GM12865 (cell line): ENCODE measurements at regions not wholly inside any gene's neighbourhood (a gene's known extent, or its start where the extent isn't known, plus 50 kb on each side); places are given as distances from the start of the nearest gene placed in this dataset.

Experiments used
- DNase-seq: peaks from one replicate; pipeline ENCODE4 v3.0.0; 2010; ENCODE audit warnings: low read depth
- H3K4me3 ChIP-seq: 2 replicates; pipeline ENCODE4 v1.5.1; 2011; ENCODE audit warnings: mild to moderate bottlenecking, low read depth, low read length, control low read depth
- TF ChIP-seq, protein P1 (sequence below): IDR thresholded peaks from 2 replicates; pipeline ENCODE4 v1.5.1; 2011; ENCODE audit warnings: low read length, control low read depth, low read depth, inconsistent platforms; ENCODE audit not compliant: insufficient read depth; ENCODE audit errors: missing control alignments

DNA sequence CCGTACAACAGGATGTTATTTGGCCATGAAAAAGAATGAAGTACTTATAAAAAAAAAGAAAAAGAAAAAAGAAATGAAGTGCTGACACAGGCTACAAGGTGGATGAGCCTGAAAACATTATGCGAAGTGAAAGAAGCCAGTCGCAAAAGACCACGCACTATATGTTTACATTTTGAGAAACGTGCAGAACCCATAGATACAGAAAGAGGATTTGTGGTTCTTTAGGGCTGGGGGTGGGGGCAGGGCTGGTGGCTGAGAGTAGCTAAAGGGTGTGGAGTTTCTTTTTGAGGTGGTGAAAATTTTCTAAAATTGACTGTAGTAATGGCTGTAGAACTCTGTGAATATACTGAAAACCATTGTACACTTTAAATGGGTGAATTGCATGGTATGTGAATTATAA lies 86.0 kb upstream of the FAM20C start:
- no peak for DNase-seq
- H3K4me3 ChIP-seq, result no peak overlapping the region
- TF ChIP-seq, protein P1, sequence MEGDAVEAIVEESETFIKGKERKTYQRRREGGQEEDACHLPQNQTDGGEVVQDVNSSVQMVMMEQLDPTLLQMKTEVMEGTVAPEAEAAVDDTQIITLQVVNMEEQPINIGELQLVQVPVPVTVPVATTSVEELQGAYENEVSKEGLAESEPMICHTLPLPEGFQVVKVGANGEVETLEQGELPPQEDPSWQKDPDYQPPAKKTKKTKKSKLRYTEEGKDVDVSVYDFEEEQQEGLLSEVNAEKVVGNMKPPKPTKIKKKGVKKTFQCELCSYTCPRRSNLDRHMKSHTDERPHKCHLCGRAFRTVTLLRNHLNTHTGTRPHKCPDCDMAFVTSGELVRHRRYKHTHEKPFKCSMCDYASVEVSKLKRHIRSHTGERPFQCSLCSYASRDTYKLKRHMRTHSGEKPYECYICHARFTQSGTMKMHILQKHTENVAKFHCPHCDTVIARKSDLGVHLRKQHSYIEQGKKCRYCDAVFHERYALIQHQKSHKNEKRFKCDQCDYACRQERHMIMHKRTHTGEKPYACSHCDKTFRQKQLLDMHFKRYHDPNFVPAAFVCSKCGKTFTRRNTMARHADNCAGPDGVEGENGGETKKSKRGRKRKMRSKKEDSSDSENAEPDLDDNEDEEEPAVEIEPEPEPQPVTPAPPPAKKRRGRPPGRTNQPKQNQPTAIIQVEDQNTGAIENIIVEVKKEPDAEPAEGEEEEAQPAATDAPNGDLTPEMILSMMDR, result no peak

DNA sequence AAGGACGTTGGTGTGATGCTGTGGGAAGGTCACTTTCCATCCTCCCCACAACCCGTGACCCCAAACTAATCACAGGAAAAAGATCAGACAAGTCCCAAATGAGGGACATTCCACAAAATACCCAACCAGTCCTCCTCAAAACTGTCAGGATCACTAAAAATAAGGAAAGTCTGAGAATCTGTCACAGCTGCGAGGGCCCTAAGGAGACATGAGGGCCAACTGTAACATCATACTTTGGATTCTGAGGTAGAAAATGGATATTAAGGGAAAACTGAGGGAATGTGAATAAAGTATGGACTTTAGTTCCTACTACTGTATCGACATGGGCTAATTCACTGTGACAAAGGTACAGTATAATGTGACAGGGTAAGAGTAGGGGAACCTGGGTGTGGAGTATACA lies 85.1 kb upstream of the FAM20C start:
- no peak for DNase-seq
- H3K4me3 ChIP-seq, result no peak overlapping the region
- TF ChIP-seq, protein P1, result no peak

DNA sequence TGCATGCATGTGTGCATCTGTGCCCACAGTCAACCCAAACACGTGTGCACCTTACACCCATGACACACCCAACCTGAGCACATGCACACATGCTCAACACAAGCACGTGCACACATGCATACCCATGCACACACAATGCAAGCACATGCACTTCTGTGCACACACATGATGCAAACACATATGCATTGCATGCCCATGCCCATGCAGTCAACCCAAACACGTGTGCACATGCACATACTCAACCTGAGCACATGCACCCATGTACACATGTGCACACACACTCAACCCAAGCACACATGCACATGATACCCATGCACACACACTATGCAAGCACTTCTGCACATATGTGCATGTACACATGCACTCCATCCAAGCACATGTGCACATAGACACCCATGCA lies 84.5 kb upstream of the FAM20C start:
- no peak overlapping the region for H3K4me3 ChIP-seq
- no peak for DNase-seq
- TF ChIP-seq, protein P1, result no peak

DNA sequence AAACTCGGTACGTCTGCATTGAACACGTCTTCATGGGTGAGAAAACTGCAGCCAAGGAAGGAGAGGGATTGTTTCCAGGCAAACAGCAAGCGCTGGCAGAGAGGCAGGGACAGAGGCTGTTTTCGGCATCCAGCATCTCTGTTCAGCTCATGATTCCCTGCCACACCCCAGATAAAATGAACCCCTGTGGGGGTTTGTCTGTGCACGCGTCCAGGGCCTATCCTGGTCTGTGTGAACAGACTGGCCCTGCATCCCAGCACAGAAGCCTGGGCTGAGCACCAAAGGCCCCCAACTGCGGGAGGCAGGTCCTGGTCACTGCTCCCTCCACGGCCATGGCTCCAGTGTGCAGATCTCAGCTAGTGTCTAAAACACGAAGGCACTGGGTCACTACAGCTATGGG lies 83.3 kb upstream of the FAM20C start:
- no peak overlapping the region for H3K4me3 ChIP-seq
- no peak for DNase-seq
- TF ChIP-seq, protein P1, result no peak

DNA sequence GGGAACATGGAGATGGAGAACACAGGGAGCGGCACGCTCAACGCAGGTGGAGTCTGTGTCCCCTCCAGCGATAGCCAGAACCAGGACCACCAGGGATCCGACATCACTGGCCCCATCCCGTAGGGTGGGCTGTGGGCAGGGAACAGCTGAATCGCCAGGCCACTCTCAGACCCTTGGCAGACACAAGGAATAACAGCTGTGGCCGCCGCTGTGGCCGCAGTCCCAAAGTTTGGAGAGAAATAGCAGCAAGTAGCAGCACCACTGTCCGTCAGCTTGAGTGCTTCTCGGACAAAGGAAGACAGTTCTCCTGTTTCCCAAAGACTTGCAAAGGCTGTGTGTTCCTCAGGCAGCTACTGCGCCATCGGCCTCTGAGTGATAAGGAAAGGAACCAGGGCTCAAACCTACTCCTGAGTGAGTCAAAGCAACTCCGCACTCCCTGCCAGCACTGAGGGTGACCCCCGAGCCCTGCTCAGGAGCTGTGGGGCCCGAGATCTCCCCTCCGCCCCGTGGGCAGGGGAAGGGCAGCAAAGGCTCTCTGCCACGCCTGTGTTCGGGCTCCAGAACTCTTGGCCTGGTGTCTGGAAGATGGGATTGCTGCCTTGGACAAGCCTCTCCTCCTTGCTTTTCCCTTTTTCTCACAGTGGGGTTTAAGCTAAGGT lies 82.3 kb upstream of the FAM20C start:
- no peak for DNase-seq
- H3K4me3 ChIP-seq, result no peak overlapping the region
- TF ChIP-seq, protein P1, result no peak

DNA sequence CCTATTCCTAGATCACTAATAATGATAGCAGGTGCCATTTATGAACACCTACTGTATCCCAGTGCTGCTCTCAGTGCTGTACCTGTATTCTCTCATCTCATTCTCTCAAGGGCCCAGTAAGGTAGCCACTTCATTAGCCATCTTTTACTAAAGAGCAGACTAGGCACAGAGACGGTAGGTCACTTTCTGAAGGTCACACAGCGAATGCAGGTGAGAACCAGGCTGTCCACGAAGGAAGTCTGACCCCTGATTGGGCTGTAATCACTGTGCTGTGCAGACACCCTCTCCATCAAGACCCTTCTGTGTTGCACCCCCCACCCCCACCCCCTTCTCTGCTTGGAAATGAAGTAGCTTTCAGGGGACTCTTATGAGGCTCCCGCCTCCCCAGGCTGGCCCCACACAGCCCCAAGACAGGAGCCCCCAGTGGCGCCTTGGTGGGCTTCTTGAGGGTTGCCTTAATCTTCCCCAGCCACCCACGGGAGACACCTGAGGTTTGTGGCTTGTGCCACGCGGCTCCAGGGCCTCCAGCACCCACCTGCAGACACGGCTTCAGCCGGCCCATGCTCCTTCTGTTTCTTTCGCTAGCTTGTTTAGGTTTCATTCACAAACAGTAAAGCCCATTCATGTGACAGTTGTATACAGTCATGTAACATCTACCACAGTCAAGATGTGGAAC lies 81.7 kb upstream of the FAM20C start:
- DNase-seq, result no peak
- TF ChIP-seq, protein P1, result no peak
- H3K4me3 ChIP-seq, result no peak overlapping the region

DNA sequence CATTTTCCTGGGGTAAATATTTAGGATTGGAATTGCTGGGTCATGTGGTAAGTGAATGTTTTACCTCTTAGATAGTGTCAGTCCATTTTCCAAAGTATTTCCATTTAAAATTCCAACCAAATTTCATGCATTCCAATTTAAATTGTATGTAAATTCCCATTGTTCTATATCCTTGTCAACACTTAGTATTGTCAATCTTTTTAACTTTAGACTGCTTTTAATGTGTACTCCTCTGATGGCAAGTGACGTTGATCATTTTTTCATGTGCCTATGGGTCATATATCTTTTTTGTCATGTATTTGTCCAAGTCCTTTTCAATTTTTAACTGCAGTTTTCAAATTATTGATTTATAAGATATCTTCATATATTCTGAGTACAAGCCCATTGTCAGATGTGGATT lies 80.8 kb upstream of the FAM20C start:
- no peak for DNase-seq
- no peak overlapping the region for H3K4me3 ChIP-seq
- TF ChIP-seq, protein P1, result no peak
